NCI-H774 (cell line): ENCODE measurements at regions not wholly inside any gene's neighbourhood (a gene's known extent, or its start where the extent isn't known, plus 50 kb on each side); places are given as distances from the start of the nearest gene placed in this dataset.
"Not testable (repeated sequence)": the region's sequence is repeated elsewhere in the genome, so short reads cannot be mapped to it uniquely, and the experiment has no call there.

Experiments used
- DNase-seq: peaks from one replicate; lab custom pipeline; 2025; lab: John Stamatoyannopoulos, UW

DNA sequence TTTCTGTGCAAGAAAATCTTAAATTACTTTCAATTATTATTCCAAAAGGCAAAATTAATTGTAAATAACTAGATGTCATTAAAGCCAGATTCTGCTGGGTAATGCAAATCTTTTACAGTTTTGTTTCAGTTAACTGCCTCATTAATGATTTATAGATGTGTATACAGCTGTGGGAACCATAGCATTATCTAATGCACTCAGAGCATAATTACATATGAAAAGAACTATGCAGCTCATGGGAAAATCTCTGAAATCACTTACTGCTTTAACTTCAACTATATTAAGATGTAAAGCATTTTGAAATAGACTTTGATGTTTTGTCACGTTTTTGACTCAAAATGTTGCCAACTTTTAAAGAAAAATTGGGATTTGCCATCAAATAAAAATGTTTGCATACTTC lies 630.3 kb upstream of the KLHL4 start:
- peak; percentile 6 for DNase-seq

DNA sequence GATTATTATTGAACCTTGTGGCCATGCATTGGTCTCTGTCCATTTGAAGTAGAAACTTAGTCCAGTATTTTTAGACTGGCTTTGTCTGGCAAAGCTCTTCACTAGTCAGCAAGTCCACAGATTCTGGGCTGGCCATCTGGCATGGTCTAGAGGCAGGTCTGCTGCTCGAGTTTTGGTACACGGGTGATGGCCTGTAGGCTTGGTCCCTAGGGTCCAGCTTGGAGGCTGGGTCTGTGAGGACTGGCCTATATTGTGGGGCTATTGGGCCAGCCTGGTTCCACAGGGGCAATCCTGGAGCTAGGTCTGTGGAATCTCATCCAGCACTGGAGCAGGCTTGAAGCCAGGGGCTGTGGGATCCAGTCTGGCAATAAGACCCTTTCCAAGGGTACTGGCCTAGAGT lies 607.6 kb upstream of the KLHL4 start:
- DNase-seq, result no peak

DNA sequence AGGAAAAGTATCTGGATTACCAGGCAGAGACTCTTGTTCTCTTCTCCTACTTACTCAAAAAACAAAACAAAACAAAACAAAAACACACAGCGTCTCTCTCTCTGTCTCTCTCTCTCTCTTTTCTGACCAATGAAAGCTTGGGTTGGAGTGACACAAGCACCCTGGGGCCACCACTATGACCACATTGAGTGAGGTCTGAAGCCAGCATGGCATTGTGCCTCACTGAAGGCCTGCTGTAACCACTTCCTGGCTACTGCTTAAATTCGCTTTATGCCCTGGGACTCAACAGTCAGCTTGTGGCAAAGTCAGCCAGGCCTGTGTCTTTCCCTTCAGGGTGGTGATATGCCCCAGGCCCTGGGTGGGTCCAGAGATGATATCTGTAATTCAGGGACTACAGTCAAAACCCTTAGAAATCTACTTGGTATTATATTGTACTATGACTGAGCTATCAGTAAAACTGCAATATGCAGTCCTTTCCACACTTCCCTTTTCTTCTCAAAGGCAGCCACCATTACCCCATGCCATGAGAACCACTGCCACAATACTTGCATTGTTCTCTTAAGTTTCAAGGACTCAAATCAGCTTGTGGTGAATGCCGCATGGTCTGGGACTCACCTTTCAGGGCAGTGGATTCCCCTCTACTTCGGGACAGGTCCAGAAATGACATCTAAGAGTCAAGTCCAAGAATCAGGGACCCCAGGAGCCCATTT lies 606.8 kb upstream of the KLHL4 start:
- DNase-seq, result no peak

- no peak for DNase-seq
Measured at GRCh38 chrX:86914569-86914968, 603.0 kb upstream of the KLHL4 start.

DNA sequence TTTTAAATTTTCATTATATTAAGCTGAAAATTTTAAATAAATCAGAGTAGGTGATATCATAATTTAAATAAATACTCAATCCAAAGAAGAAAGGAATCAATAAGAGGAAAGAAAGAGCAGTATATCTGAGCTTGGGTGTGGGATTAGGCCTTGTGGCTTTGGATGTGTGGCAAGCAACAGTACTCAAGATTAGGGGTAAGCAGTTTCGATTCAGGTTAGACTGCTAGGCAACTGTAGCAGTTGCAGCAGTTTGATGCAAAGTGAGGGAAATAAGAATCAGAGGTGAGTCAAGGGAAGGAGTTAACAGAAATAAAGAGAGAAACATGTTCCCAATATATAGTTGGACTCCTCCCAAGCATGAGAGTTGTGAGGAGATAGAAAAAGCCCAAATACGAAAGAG lies 599.6 kb upstream of the KLHL4 start:
- DNase-seq, result no peak

- DNase-seq, result no peak
Measured at GRCh38 chrX:86930419-86930818, 587.2 kb upstream of the KLHL4 start.

DNA sequence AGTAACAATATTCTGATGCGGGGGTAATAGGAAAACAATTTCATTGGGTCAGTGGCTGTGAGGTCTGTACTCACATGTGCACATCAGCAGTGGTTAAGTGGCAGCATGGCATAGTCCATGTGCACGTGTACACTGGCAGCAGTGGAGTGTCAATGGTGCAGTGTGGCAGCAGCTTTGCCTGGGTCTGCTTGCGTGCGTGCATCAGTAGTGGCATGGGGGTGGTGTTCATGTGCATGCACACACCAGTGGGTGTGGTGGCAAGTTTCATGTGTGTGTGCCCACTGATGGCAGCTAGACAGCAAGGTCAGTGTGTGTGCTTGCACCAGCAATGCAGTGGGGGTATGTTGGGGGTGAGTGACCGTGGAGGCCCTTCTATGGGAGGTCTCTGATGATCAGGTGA lies 581.6 kb upstream of the KLHL4 start:
- DNase-seq, result no peak

DNA sequence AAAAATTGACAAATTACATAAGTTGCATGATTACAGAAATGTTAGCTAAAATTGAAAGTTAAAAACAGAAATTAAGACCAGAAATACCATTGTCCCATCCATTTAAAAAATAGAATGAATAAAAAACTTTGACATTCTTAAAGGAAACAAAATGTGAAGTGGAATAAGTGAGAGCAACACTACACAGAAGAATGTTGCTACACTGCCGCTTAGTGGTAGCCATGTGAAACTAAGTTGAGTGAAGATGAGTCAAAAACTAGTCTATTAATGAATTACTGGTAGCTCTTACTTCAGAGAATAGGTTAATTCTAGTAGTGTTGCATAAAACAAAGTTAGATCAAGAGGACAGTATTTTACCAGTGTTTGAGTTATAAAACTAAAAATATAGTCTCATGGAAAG lies 571.0 kb upstream of the KLHL4 start:
- no peak for DNase-seq

DNA sequence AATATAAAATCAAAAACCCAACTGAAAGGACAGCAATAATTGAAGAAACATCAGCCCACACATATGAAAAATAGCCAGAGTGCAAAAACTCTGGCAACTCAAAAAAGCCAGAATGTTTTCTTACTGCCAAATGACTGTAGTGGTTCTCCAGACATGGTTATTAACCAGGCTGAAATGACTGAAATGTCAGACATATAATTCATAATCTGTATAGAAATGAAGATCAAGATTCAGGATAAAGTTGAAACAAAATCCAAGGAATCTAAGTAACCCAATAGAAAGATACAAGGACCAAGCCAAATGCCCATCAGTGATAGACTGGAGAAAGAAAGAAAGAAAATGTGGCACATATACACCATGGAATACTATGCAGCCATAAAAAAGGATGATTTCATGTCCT lies 553.3 kb upstream of the KLHL4 start:
- no peak for DNase-seq

DNA sequence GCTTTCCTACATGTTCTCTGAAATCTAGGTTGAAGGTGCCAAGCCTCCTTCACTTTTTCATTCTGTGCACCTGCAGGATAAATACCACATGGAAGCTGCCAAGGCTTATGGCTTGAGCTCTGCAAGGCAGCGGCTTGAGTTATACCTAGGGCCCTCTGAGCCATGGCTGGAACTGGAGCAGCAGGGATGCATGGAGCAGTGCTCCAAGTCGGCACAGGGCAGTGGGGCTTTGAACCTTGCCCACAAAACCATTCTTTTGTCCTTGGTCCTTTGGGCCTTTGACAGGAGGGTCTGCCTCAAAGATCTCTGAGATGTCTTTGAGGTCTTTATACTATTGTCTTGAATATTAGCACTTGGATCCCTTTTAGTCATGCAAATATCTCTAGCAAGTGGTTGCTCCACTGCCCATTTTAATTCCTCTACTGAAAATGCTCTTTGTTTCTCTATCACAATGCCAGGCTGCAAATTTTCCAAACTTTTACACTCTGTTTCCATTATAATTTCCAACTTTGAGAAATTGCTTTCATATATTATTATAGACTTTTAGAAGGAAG lies 536.2 kb upstream of the KLHL4 start:
- no peak for DNase-seq

DNA sequence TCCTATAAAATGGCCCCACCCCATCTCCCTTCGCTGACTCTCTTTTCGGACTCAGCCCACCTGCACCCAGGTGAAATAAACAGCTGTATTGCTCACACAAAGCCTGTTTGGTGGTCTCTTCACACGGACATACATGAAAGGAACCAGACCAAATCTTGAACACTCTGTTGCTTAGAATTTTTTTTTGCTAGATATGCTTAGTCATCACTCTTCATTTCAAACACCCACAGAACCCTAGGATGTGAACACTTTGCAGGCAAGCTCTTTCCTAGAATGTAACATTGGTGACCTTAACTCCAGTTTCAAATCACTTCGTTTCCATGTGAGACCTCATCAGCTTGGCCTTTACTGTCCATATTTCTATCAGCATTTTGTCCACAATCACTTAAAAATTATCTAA lies 530.3 kb upstream of the KLHL4 start:
- not testable (repeated sequence) for DNase-seq

GRCh38 chrX:87003031-87003430 lies 514.6 kb upstream of the KLHL4 start:
- no peak for DNase-seq

DNA sequence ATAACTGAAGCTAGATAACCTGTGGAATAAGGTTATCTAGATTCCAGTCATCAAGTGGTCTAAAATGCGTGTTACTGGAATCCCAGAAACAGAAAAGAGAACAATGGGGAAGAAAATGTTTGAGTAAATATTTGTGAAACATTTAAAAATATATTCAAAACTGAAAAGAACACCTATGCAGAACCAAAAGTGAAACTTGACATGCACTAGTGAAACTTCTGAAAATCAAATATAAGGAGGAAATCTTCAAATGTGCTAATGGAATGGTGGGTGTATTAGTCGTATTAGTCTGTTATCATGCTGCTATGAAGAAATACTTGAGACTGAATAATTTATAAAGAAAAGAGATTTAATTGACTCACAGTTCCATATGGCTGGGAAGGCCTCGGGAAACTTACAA lies 512.4 kb upstream of the KLHL4 start:
- no peak for DNase-seq

DNA sequence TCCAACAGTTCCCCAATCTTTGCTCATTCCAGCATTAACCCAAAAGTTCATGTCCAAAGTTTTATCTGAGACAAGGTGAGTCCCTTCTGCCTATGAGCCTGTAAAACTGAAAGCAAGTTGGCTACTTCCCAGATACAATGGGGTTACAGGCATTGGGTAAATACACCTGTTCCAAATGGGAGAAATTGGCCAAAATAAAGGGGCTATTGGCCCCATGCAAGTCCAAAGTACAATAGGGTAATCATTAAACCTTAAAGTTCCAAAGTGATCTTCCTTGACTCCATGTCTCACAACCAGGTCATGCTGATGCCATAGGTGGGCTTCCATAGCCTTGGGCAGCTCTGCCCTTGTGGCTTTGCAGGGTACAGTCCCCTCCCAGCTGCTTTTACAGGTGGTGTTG lies 511.7 kb upstream of the KLHL4 start:
- no peak for DNase-seq

GRCh38 chrX:87006561-87006960 lies 511.0 kb upstream of the KLHL4 start:
- no peak for DNase-seq

DNA sequence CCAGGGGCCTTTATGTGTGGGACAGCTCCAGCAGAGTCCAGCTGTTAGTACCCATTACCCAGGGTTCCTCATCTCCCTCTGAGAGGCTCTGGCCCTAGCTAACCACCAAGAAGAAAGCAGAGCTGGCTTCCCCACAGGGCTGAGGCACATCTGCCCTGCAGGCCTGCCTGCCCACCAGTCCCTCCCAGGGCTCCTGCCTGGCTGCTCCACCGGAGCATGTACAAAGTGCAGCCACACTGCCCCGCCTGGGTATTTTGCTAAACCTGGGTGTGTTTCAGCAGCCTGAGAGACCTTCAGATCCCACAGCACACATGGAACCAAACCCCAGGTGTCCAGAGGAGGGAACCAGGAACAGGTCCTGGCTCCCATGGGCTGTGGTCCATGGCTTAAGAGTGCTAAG lies 500.4 kb upstream of the KLHL4 start:
- DNase-seq, result no peak

- DNase-seq, result not testable (repeated sequence)
Measured at GRCh38 chrX:87033115-87033514, 484.5 kb upstream of the KLHL4 start.

GRCh38 chrX:87045352-87045751 lies 472.2 kb upstream of the KLHL4 start:
- no peak for DNase-seq

DNA sequence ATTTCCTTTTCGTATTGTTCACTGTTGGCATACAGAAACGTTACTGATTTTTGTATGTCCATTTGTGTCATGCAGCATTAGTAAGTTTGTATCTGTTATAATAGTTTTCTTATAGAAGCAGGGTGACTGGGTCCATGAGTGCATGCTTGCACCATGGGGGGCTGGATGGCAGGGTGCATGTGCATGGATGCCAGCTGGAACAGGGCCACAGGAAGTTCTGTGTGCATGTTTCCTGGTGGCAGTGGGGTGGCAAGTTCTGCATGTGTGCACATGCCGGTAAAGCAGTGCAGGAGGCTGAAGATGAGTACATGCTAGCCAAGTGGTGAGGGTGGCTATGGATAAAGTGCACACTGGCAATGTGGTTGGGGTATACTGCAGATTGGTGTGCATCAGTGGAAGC lies 468.0 kb upstream of the KLHL4 start:
- DNase-seq, result no peak

DNA sequence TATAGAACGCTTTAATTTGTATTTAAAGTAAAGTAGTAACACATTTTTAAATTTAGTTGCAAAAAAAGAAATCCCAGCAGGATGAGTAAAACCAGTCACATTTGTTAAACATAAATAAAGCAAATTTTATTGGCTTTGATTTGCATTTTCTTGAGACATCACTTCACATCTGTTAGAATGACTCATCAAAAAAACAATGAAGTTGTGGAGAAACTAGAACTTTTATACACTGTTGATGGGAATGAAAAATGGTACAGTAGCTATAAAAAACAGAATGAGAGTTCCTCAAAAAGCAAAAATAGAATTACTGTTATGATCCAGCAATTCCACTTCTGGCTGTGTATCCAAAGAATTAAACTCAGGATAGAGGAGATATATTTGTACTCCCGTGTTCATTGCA lies 454.0 kb upstream of the KLHL4 start:
- DNase-seq, result no peak

GRCh38 chrX:87064502-87064901 lies 453.1 kb upstream of the KLHL4 start:
- no peak for DNase-seq

GRCh38 chrX:87067795-87068369 lies 449.7 kb upstream of the KLHL4 start:
- DNase-seq, result no peak

- DNase-seq, result no peak
Measured at GRCh38 chrX:87078231-87078630, 439.4 kb upstream of the KLHL4 start.

- no peak for DNase-seq
Measured at GRCh38 chrX:87098477-87098876, 419.1 kb upstream of the KLHL4 start.
